NB4 (cell line): ENCODE measurements at regions not wholly inside any gene's neighbourhood (a gene's known extent, or its start where the extent isn't known, plus 50 kb on each side); places are given as distances from the start of the nearest gene placed in this dataset.

Source experiments
- CTCF ChIP-seq: IDR thresholded peaks from one replicate; pipeline ENCODE4 v1.5.1; 2012; ENCODE audit warnings: low read depth, low read length
- MYC ChIP-seq: IDR thresholded peaks from 2 replicates; pipeline ENCODE4 v1.6.1; 2011; ENCODE audit warnings: low read depth, low read length

GRCh38 chr4:81631958-81632441 lies 160.3 kb upstream of the RASGEF1B start:
- TF ChIP-seq CTCF: no peak
- no peak for TF ChIP-seq MYC
